ENCODE measurements at regions not wholly inside any gene's neighbourhood (a gene's known extent, or its start where the extent isn't known, plus 50 kb on each side); places are given as distances from the start of the nearest gene placed in this dataset.

DNA sequence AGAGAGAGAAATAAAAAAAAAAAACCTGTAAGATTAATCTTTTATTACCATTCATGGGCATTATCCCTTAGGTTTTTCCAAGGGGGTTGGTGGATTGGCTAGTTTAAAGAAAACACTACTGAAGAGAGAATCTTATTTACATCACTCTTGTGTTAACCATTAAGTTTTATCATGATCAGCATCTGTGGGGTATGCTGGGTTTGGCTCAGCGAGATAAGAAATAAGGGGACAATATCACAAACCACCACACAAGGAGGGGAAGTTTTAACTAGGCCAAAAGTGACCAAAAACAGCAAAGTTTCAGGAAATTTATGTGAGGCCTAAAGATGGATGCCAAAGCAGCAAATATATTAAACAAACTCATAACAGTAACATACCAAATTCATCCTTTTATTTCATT is 548.6 kb downstream of the SLC16A7 start:
- DNase-seq (ENCODE audit: low spot score): no peak

DNA sequence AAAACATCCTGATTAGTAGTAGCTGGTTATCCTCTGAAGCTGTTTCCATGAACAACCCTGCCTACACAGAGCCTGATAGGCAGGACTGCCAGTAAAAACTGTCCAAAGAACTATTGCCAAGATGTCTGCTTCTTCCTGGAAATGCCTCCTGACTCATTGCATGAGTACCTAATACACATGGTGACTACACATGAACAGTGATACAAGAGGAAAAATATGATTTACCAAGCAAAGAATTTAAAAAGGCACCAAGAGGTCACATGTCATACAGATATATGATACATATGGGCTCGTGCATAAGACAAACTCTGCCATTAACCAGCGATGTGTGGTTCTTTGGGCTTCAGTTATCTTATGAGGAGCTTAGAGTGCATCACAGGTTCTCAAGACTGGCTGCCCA is 552.3 kb downstream of the SLC16A7 start:
- no peak for DNase-seq (ENCODE audit: low spot score)

DNA sequence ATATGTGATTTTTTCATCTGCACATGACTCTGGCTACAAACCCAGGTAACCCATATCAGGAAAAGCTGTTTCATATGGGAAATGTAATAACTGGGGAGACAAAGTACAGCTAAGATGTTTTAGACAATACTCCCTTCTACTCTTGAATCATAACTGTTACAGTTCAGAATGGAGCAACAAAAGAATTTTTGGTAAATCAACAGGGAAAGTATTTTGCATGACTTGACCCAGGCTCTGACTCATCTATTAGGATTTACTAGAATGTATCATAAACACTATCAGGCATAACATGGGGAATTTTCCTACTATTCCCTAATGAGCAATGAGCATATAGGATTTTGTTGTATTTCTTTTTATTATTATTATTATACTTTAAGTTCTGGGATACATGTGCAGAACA is 553.0 kb downstream of the SLC16A7 start:
- DNase-seq (ENCODE audit: low spot score): no peak

DNA sequence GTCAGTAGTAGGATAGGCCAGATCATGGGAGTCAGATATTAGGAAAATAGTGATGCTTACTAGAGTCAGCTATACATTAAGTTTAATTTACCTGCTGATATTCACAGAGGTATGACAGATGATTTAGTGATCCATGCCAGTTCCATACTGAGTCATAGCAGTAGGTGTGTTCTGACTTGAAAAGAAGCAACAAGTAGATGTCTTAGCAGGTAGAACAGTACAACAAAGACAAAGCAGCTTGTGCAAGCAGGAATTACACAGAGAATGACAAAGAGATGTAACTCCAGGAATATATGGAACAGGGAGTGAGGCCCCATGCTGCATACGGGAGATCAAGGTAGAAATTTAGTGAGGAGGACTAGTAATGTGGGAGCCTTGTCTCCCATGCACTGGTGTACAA is 556.9 kb downstream of the SLC16A7 start:
- DNase-seq (ENCODE audit: low spot score): no peak

DNA sequence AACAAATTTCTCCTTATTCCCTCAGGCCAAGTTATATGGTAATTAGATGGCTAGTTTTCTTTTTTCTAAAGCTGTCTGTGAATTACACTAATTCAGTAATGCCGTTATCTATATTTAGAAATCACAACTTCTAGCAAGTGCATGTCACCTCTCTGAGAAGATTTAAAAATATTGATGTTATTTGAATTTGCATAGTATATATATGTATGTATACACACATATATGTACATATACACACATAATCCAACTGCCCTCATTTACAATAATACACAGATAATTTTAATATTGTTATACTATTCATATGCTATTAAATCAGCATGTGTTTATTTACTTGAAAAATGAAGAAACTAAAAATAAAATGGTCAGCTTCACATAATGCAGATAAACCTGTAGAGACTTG is 563.9 kb downstream of the SLC16A7 start:
- no peak for DNase-seq (ENCODE audit: low spot score)

DNA sequence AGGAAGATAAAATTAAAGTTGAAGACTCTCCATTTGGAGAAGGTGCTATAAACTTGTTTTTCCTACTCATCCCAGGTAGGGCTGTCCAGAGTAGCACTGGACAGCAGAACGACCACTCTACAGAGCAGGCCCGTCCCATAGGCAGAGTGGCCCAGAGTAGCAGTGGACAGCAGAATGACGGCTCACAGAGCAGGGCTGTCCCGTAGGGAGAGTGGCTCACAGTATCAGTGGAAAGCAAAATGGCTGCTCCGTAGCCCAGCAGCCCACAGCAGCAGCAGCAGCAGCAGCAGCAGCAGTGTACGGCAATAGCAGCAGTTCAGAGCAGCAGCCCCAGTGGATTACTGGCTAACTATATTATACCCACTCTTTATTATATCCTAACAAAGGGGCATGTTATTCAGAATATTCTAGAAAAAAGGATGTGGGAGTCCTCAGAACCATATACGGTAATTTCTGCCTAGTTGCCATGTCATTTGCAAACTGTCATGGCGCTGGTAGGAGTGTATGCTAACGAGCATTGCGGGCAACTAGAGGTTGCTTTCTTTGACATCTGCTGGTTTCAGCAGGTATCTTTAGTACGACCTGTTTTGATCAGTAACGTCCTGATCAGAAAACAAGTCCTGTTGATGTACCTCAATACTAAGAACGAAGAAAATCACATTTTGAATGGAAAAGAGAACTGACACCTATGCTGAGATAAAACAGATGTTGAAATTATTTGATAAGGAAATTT is 567.3 kb downstream of the SLC16A7 start:
- no peak for DNase-seq (ENCODE audit: low spot score)

DNA sequence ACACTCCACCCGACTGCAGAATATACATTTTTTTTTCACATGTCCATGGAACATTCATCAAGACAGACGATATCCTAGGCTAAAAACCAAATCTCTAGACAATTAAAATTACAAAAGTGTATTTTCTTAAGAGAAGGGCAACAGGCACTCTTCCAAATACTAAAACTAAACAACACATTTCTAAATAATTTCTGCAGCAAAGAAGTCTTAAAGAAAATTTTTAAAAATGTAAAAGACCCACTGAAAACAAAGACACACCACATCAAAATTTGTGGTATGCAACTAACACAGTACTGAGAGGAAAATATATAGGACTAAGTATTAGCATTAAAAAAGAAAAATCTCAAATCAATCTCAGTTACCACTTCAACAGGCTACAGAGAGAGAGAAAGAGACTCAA is 570.0 kb downstream of the SLC16A7 start:
- no peak for DNase-seq (ENCODE audit: low spot score)

DNA sequence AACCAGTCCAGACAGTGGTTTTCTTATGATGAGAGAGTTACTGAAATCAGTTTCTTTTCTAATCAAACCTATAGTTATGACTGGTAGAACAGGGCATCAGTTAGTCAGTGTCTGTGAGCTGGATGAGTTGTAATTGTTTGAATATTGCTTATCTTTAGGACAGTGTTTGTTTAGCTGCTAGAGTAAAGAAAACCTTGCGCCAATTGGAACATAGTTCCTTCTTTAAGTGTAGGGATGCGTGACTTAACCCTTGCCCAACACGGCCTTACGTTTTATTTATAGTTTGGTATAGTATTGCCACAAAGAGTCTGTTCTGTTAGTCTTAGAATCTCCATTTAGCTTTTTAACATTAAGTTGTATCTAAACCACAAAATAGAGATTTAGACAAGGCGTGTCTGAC is 572.6 kb downstream of the SLC16A7 start:
- DNase-seq (ENCODE audit: low spot score): no peak

DNA sequence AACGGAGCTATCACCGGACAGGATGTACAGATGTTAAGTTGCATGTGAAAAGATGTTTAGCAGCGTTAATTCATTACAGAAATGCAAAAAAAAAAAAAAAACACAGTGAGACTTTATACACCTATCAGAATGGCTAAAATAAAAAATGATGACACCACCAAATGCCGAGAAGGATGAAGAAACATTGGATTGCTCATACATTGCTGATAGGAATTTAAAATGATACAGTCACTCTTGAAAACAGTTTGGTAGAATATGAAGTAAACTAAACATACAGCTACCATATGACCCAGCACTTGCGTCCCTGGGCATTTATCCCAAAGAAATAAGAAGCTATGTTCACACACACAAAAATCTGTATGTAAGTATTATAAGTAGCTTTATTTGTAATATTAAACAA is 574.1 kb downstream of the SLC16A7 start:
- DNase-seq (ENCODE audit: low spot score): no peak

DNA sequence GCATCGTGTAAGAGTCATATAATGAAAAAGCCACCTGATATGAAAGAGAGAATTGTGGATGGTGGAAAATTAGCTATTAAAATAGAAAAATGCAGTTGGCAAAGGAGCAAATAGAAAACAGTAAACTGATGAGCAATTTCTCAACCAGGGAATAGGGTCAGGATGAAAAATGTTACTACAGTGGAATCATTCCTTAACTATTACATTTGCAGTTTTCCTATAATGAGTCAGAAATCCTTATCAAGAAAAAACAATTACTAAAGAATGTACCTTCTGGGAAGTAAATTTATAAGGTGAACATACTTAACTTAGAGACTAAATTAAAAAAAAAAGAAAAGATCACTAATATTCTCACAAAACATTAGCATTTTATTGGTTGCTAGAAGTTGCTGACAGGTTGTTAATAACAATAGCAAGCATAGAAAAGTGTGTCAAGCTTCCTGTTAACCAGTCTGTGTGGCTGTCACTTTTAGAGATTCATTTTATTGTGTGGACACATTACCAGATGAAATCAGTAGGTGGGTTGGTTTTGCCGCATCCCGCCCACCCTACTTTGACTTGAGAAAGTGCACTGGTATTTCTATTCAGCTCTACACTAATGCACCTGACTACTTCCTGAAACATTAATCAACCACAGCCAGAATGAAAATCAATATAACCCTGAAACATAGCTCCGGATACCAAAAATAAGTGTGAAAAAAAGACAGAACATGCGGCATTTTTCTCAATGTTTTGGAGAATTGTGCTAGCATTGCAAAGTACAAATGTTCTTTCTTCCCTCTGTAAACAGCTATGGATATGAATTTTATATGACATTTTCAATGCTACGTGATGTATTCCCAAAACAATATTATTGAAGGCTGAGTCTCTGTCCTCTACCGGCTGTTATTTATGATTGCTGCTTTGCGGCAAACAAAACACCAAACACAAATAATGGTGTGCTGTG is 576.7 kb downstream of the SLC16A7 start:
- no peak for DNase-seq (ENCODE audit: low spot score)

DNA sequence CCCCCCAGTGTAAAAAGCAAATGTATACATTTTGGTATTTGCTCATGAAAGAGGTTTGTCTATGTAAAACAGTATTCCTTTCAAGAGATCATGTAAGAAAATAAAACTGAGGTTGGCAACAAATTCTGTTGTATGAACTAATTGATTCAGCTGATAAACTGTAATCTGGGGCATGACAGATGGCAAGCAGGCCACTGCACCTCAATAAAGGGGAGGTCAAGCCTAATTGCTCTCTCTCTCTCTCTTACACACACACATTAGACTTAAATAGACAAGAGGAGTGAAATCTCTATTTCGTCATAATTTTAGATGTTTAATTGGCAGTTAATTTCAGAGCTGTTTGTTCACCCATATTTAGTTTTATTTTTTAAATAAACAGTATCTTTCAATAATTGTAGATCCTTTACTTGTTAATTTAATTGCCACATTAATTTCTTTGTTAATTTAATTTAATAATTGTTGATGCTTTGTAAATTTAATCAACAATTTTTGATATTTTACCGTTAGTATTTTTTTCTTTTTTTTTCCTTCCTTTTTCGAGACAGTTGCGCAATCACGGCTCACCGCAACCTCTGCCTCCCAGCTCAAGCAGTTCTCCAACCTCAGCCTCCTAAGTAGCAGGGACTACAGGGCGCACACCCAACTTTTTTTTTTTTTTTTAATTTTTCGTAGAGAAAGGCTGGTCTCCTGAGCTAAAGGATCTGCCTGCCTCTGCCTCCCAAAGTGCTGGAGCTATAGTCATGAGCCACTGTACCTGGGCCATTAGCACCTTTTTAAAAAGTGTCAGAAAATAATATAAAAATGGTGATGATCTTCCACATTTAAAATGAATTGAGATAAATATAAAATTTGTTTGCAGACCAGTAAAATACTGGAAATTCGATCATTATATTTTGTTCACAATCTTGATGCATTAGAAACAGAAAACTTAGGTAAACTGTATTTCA is 577.7 kb downstream of the SLC16A7 start:
- no peak for DNase-seq (ENCODE audit: low spot score)

DNA sequence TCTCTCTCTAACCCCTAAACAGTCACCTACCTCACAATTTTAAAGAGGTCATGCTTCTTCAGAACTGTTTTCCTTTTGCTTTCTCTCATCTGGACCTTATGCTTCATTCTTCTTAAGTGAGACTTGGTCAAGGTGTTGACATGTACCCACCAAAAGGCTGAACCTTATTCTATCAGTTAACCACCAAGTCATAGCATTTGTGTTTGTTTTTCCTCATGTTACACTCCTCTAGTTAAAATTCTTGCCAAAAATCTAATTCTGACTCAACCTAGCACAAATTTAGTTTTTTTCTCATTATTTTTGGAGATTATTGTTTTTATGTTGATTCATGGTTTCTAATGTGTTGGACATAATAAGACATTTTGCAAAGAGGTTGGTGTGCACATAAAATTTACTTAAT is 578.6 kb downstream of the SLC16A7 start:
- DNase-seq (ENCODE audit: low spot score): no peak

DNA sequence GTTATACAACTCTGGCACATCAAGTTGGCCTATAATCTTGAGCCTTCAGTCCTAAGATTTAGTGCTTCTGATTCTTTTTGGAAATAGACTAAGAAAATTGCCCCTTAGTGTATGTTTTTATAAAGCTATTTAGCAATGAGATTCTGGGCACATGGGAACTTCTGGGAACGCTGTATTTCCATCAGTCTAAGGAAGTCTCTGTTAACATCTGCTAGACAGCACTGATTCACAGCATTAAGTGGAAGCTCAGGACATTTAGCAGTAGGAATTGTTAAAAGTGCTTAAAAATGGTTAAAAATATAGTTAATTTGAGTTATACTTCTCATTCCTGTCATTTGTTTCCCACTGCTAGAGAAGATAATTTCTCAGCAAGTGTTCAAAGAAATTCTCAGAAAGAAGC is 579.1 kb downstream of the SLC16A7 start:
- DNase-seq (ENCODE audit: low spot score): no peak

DNA sequence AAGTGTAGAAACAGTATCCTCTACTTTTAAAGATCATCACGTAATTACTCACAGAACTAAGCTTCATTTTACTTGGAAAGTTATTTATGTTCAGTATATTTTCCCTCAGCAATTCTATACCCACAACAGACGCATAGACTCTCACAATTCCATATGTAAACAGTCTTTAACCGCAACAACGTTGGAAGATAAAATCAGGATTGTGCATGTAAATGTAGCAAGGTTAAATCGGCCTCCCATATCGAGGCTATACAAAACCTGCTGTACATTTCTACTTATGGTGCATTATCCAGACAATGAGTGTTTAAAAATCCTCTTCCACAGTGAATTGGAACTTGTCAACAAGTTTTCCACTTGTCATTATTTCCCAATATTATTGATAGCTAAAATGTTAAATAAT is 581.1 kb downstream of the SLC16A7 start:
- no peak for DNase-seq (ENCODE audit: low spot score)

DNA sequence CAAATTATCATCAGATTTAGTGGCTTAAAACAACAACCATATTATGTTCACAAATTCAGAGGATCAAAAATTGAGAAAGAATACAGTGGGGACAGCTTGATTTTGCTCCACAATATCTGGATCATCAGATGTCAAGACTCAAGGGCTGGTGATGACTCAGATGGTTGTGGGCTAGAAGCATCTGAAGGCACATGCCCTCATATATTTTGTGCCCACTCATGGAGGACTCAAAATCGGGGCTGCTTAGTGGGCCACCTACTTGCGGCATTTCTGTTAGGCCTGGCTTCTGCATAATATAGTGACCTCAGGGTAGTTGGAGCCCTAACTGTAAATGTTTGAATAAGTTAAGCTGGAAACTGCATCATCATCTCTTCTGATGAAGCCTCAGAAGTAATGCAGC is 584.5 kb downstream of the SLC16A7 start:
- DNase-seq (ENCODE audit: low spot score): no peak

DNA sequence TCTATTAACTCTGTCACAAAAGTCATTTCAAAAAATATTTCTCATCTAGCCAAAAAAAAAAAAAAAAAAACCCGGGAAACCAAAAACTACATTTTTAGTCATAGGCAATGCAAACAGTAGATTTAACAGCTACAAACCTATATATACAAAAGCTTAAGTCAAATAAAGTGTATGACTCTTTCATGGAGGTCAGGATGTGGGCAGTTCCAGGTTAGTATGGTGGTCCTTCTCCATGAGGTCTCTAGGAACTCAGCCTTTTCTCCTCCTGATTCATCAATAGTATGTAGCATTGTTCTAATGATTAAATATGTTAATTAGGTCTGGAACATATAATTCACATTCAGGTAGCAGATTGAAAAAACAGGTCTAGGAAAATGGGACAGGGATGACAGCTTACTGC is 586.5 kb downstream of the SLC16A7 start:
- no peak for DNase-seq (ENCODE audit: low spot score)

DNA sequence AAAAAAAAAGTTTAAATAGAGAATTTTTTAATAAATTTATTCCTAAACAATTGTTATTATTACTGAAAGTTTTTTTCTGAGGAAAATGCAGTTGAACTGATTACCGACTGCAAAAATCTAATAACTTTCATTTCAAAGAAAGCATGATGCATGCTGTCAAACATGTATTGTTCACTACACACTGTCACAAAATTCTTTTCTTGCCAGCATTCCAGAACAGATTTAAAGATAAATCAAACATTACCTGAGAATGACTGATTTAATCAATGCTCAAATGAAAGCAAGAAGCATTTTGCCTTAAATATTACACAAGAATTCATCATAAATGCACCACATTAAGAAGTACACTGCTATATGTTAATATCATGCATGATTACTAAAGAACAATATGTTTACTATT is 588.3 kb downstream of the SLC16A7 start:
- no peak for DNase-seq (ENCODE audit: low spot score)

DNA sequence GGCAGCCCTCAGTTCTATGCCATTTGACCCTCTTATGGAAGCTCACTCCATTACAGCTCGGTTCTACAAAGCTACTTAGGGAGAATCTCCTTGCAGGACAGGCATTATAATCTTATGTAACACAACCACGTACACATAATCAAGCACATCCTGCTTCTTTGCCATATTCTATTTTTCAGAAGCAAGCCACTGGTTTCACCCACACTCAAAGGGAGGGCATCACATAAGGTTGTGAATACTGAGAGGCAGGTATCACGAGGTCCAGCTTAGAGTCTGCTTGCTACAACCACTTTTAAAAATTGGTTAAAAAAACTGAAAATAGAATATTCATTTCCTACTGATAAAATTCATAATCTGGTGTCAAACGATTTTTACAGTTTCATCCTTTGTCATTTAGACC is 589.2 kb downstream of the SLC16A7 start:
- no peak for DNase-seq (ENCODE audit: low spot score)

DNA sequence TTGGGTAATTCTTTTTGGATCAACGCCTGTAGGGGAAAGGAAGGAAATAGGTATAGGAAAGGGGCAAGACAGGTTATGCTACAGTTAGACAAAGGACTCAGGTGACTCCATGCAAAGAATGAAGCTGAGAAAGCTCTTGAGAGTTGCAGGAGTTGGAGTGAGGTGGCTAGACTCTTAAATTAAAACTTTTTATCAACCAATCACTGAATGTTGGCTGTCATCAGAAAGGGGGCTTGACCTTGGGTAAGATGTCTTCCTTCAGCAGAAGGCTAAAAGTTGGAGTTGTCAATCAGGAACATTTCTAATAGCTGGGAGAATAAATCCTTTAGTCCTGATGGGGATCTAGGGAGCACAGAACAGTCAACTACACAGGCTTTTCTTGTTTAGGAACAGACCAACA is 595.4 kb downstream of the SLC16A7 start:
- no peak for DNase-seq (ENCODE audit: low spot score)

DNA sequence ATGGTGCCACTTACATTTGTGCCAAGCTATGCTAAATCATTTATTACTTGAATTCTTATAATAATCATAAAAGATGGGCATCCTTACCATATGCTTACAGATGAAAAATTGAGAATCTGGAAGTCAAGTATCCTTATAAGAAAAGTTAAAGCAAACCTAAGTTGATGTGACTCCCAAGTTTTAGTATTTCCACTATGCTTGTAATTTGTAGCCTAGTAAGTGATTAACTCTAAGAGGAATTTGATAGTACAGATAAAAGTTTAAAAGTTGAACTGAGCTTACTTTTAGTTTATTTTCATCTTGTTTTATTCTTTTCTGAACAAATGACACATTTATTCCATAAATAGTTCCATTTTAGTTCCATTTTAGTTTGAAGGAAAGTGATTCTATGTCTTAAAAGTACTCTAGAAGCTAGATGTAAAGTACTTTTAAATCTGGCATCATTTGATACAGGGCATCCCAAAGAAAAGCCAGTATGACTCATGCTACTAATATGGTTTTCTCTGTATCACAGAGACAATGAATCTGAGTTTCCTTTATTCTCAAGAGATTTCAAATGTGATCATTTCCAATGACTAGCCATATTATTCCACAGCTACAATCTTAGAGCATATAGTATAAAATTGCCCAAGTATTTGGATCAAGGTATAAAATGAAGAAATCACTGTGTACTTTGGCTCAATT is 596.0 kb downstream of the SLC16A7 start:
- DNase-seq (ENCODE audit: low spot score): no peak

DNA sequence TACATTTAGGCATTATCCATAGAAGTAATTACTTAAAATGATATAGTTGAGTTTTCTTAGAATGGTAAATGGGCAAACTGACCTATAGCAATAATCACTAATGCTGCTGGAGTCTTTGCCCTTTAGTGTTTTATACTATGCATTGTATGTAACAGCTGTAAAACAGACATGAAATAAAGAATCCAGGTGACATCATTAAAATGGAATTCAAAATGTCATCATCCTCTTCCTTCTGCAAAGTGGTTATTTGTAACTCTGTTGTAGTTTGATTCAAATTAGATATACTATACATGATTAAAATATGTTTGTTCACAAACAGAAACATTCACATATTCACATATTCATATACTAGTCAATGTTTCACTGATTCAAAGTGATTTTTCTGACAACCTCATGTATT is 598.8 kb downstream of the SLC16A7 start:
- DNase-seq (ENCODE audit: low spot score): no peak

DNA sequence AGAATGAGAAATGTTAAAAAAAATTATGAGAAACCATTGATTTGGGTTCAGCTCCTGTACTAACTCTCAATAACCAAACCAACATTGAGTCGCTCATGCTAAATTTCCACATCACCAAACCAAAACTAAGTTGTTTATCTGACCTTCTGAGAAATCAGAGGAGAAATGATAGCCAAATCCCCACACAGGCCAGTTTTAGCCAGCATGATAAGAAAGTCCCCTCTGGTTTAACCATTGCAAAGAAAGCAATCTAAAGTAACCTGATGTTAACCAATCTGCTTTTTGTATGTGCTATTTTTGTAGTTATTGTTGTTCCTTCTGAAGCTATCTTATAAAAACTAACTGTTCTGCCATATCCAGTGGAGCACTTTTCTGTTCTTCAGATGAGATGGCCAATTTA is 599.7 kb downstream of the SLC16A7 start:
- DNase-seq (ENCODE audit: low spot score): no peak

Data from Ammon's horn (tissue), 1 donor.